ENCODE measurements at regions not wholly inside any gene's neighbourhood (a gene's known extent, or its start where the extent isn't known, plus 50 kb on each side); places are given as distances from the start of the nearest gene placed in this dataset.

GRCh38 chr20:39269493-39270217 is 307.5 kb downstream of the DHX35 start:
- no peak for DNase-seq (ENCODE audit: low read depth)
- in situ Hi-C loops (cut with HindIII; ENCODE audit: low sequenced_read_pairs), result no loop called here
- TF ChIP-seq CTCF (IDR thresholded peaks at IDR 0.05; ENCODE audit: low read depth, low read length, missing control alignments), result no peak
- H3K4me3 ChIP-seq (ENCODE audit: low read depth, low read length), result no peak overlapping the region

- in situ Hi-C loops (cut with HindIII; ENCODE audit: low sequenced_read_pairs), result no loop called here
- DNase-seq (ENCODE audit: low read depth), result no peak
Measured at GRCh38 chr20:39268981-39269461, 306.9 kb downstream of the DHX35 start.

GRCh38 chr20:39268491-39268951 is 306.4 kb downstream of the DHX35 start:
- no peak overlapping the region for H3K4me3 ChIP-seq (ENCODE audit: low read depth, low read length)
- DNase-seq (ENCODE audit: low read depth), result no peak
- TF ChIP-seq CTCF (IDR thresholded peaks at IDR 0.05; ENCODE audit: low read depth, low read length, missing control alignments), result no peak
- in situ Hi-C loops (cut with HindIII; ENCODE audit: low sequenced_read_pairs), result no loop called here

More at GRCh38 chr20:39268981-39269461, 306.9 kb downstream of the DHX35 start:
- TF ChIP-seq CTCF (IDR thresholded peaks at IDR 0.05; ENCODE audit: low read depth, low read length, missing control alignments), result peak; percentile 87
- no peak overlapping the region for H3K4me3 ChIP-seq (ENCODE audit: low read depth, low read length)

GRCh38 chr20:39266989-39267388 is 304.8 kb downstream of the DHX35 start:
- in situ Hi-C loops (cut with HindIII; ENCODE audit: low sequenced_read_pairs), result no loop called here
- TF ChIP-seq CTCF (IDR thresholded peaks at IDR 0.05; ENCODE audit: low read depth, low read length, missing control alignments), result no peak
- DNase-seq (ENCODE audit: low read depth), result no peak
- H3K4me3 ChIP-seq (ENCODE audit: low read depth, low read length), result no peak overlapping the region

GRCh38 chr20:39264506-39265172 is 302.5 kb downstream of the DHX35 start:
- TF ChIP-seq CTCF (IDR thresholded peaks at IDR 0.05; ENCODE audit: low read depth, low read length, missing control alignments), result peak; percentile 94
- no peak overlapping the region for H3K4me3 ChIP-seq (ENCODE audit: low read depth, low read length)
- in situ Hi-C loops (cut with HindIII; ENCODE audit: low sequenced_read_pairs), result no loop called here
- DNase-seq (ENCODE audit: low read depth), result peak; percentile 50

- in situ Hi-C loops (cut with HindIII; ENCODE audit: low sequenced_read_pairs), result no loop called here
- H3K4me3 ChIP-seq (ENCODE audit: low read depth, low read length), result no peak overlapping the region
- no peak for TF ChIP-seq CTCF (IDR thresholded peaks at IDR 0.05; ENCODE audit: low read depth, low read length, missing control alignments)
- DNase-seq (ENCODE audit: low read depth), result peak; percentile 2
Measured at GRCh38 chr20:39263076-39263475, 300.9 kb downstream of the DHX35 start.
